ENCODE measurements at regions not wholly inside any gene's neighbourhood (a gene's known extent, or its start where the extent isn't known, plus 50 kb on each side); places are given as distances from the start of the nearest gene placed in this dataset.

- intact Hi-C loops (cut with DNase I) = no loop called here
- DNase-seq = no peak
- no peak for ATAC-seq (ENCODE audit: poor library complexity)
These were observed 84.1 kb downstream of the TNFSF11 start for GRCh38 chr13:42658019-42658418.

- DNase-seq (no peak), ATAC-seq (ENCODE audit: poor library complexity) (peak; percentile 62)
- intact Hi-C loops (cut with DNase I) = no loop called here
These were observed 86.5 kb downstream of the TNFSF11 start for GRCh38 chr13:42660333-42660965.

- intact Hi-C loops (cut with DNase I) = no loop called here
- no peak for ATAC-seq (ENCODE audit: poor library complexity)
- no peak for DNase-seq
These were observed 93.7 kb downstream of the TNFSF11 start for GRCh38 chr13:42667638-42668037.

- DNase-seq (no peak), ATAC-seq (ENCODE audit: poor library complexity) (peak; percentile 55)
- intact Hi-C loops (cut with DNase I) = no loop called here
These were observed 97.5 kb downstream of the TNFSF11 start for GRCh38 chr13:42671502-42671901.

GRCh38 chr13:42673677-42674076 lies 99.7 kb downstream of the TNFSF11 start:
- intact Hi-C loops (cut with DNase I) = no loop called here
- DNase-seq (no peak), ATAC-seq (ENCODE audit: poor library complexity) (no peak)

GRCh38 chr13:42680748-42681147 lies 100.6 kb upstream of the FAM216B start:
- ATAC-seq (ENCODE audit: poor library complexity) (no peak), DNase-seq (no peak)
- intact Hi-C loops (cut with DNase I) = no loop called here

GRCh38 chr13:42681326-42682100 lies 99.9 kb upstream of the FAM216B start:
- ATAC-seq (ENCODE audit: poor library complexity) (no peak), DNase-seq (no peak)
- intact Hi-C loops (cut with DNase I) = no loop called here

- intact Hi-C loops (cut with DNase I) = no loop called here
- DNase-seq (no peak), ATAC-seq (ENCODE audit: poor library complexity) (no peak)
These were observed 97.2 kb upstream of the FAM216B start for GRCh38 chr13:42684226-42684625.

GRCh38 chr13:42685751-42686150 lies 95.6 kb upstream of the FAM216B start:
- ATAC-seq (ENCODE audit: poor library complexity) (peak; percentile 39), DNase-seq (no peak)
- intact Hi-C loops (cut with DNase I) = no loop called here

GRCh38 chr13:42686165-42686564 lies 95.2 kb upstream of the FAM216B start:
- intact Hi-C loops (cut with DNase I) = no loop called here
- DNase-seq (no peak), ATAC-seq (ENCODE audit: poor library complexity) (peak; percentile 39)

GRCh38 chr13:42688821-42689220 lies 92.6 kb upstream of the FAM216B start:
- intact Hi-C loops (cut with DNase I) = no loop called here

GRCh38 chr13:42696191-42696590 lies 85.2 kb upstream of the FAM216B start:
- ATAC-seq (ENCODE audit: poor library complexity) = no peak
- no peak for DNase-seq
- intact Hi-C loops (cut with DNase I) = no loop called here

More at GRCh38 chr13:42688821-42689220, 92.6 kb upstream of the FAM216B start:
- no peak for ATAC-seq (ENCODE audit: poor library complexity)
- DNase-seq = no peak

- DNase-seq (no peak), ATAC-seq (ENCODE audit: poor library complexity) (no peak)
- intact Hi-C loops (cut with DNase I) = no loop called here
These were observed 81.5 kb upstream of the FAM216B start for GRCh38 chr13:42699912-42700311.

- ATAC-seq (ENCODE audit: poor library complexity) (peak; percentile 48), DNase-seq (peak; percentile 38)
- intact Hi-C loops (cut with DNase I) = no loop called here
These were observed 78.7 kb upstream of the FAM216B start for GRCh38 chr13:42702716-42703115.

- no peak for DNase-seq
- intact Hi-C loops (cut with DNase I) = no loop called here
- ATAC-seq (ENCODE audit: poor library complexity) = no peak
These were observed 77.6 kb upstream of the FAM216B start for GRCh38 chr13:42703740-42704139.

GRCh38 chr13:42706286-42706685 lies 75.1 kb upstream of the FAM216B start:
- no peak for ATAC-seq (ENCODE audit: poor library complexity)
- DNase-seq = no peak
- intact Hi-C loops (cut with DNase I) = no loop called here

- intact Hi-C loops (cut with DNase I) = no loop called here
- DNase-seq = no peak
- ATAC-seq (ENCODE audit: poor library complexity) = no peak
These were observed 74.3 kb upstream of the FAM216B start for GRCh38 chr13:42707048-42707447.

- no peak for DNase-seq
- intact Hi-C loops (cut with DNase I) = no loop called here
- ATAC-seq (ENCODE audit: poor library complexity) = no peak
These were observed 73.8 kb upstream of the FAM216B start for GRCh38 chr13:42707586-42707985.

- ATAC-seq (ENCODE audit: poor library complexity) = peak; percentile 84
- peak; percentile 40 for DNase-seq
- intact Hi-C loops (cut with DNase I) = no loop called here
These were observed 73.0 kb upstream of the FAM216B start for GRCh38 chr13:42708391-42708790.

GRCh38 chr13:42709276-42709675 lies 72.1 kb upstream of the FAM216B start:
- ATAC-seq (ENCODE audit: poor library complexity) = no peak
- intact Hi-C loops (cut with DNase I) = no loop called here
- DNase-seq = no peak
